Fibroblast of mammary gland (primary cell): ENCODE measurements at regions not wholly inside any gene's neighbourhood (a gene's known extent, or its start where the extent isn't known, plus 50 kb on each side); places are given as distances from the start of the nearest gene placed in this dataset.
A peak's percentile ranks its signal among the peaks of the same experiment; 100 is the strongest.
"Not testable (repeated sequence)": the region's sequence is repeated elsewhere in the genome, so short reads cannot be mapped to it uniquely, and the experiment has no call there.

Experiments used
- DNase-seq: peaks from one replicate; pipeline ENCODE4 v3.0.0-alpha.2; 2010; ENCODE audit warnings: low read depth
- H3K4me3 ChIP-seq: 2 replicates; pipeline ENCODE4 v1.5.1; 2011; ENCODE audit warnings: low read depth, mild to moderate bottlenecking, low read length, moderate library complexity; ENCODE audit not compliant: control insufficient read depth
- TF ChIP-seq, protein P1 (sequence below): conservative IDR thresholded peaks from 2 replicates; pipeline ENCODE4 v1.5.1; 2011; ENCODE audit warnings: low read depth, low read length, inconsistent platforms; ENCODE audit not compliant: control insufficient read depth, insufficient read depth

DNA sequence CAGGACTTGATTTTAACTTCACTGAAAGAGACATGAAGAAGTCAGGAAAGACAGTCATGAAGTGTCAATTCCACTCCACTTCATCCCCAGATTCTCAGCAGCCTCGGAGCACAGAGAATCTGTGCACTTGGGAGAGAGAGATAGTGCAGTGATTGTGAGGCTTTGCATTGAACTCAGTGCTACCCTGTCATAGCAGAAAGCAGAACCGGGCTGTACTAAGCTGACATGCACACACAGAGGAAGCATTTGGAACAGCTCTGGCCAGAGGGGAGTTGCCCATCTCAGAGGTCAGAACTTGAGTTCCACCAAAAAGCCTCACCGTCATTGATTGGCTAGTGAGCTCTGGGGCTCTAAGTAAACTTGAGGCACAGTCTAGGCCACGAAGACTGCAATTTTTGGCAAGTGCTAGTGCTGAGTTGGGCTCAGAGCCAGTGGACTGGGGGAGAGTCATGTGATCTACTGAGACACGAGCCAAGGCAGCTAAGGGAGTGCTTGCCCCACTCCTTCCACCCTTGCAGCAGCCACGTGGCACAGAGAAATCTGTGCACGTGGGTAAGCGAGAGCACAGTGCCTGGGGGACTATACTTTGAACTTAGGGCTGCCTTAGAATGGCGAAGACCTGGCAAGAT, 810.2 kb upstream of the ADAMTS5 start:
- TF ChIP-seq, protein P1, sequence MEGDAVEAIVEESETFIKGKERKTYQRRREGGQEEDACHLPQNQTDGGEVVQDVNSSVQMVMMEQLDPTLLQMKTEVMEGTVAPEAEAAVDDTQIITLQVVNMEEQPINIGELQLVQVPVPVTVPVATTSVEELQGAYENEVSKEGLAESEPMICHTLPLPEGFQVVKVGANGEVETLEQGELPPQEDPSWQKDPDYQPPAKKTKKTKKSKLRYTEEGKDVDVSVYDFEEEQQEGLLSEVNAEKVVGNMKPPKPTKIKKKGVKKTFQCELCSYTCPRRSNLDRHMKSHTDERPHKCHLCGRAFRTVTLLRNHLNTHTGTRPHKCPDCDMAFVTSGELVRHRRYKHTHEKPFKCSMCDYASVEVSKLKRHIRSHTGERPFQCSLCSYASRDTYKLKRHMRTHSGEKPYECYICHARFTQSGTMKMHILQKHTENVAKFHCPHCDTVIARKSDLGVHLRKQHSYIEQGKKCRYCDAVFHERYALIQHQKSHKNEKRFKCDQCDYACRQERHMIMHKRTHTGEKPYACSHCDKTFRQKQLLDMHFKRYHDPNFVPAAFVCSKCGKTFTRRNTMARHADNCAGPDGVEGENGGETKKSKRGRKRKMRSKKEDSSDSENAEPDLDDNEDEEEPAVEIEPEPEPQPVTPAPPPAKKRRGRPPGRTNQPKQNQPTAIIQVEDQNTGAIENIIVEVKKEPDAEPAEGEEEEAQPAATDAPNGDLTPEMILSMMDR: no peak
- H3K4me3 ChIP-seq: no peak overlapping the region
- peak; percentile 24 for DNase-seq

DNA sequence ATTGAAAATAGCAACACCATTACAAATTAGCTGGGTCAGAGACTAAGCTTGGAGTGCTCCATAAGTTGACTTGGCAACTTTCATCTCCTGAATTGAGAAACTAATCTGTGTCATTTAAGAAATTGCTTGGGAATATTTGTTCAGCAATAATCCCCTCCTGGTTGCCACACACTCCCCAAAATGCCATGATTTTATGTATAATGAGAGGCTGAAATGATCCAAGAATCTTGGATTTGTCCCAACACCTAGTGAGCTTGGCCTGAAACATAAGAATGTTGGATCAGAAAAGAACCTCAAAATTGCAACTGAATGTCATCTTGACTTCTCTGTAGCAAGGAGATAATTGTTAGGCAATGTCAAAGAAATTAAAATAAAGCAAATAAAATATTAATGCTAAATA, 805.9 kb upstream of the ADAMTS5 start:
- peak; percentile 30 for DNase-seq
- TF ChIP-seq, protein P1: no peak
- no peak overlapping the region for H3K4me3 ChIP-seq

DNA sequence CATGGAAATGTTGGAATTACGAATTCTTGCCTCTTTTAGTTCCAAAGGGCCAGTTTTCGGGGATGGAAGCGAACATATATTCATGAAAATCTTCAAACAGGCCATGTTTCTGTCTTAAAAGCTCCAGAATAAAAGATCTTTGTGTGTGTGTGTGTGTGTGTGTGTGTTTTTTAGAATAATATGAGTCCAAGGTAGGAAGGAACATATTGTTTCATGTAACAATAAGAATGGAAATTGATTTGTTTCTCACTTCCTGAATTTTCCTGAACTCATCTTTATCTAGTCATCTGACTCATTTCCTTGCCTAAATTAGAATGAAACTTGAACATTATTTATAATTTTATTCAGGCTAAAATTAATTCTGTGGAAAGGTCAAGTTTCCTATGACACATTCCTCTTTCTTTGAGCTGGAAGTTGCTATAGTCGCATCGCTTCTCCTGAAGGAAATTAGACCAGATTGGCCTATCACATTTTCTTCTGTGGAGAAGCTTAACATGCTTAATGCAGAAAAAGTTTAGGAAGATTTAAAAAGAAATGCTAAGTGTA, 805.1 kb upstream of the ADAMTS5 start:
- TF ChIP-seq, protein P1: no peak
- H3K4me3 ChIP-seq: no peak overlapping the region
- DNase-seq: no peak

DNA sequence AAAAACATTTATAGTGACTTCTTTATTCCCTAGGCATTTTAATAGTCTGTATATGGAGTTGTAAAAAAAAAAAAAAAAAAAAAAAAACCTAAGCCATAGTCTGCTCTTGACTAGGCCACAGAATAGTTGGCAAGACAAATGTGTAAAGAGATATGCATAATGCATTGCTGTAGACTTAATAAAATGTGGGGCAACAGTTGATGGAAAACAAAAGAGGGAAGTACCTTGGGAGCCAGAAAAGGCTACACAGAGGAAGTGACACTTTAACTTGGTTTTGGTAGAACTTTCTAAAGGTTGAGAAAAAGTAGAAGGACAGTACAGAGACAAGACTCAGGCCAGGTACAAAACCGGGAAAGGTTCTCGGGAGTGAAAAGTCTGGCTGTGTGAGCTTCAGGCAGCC, 802.9 kb upstream of the ADAMTS5 start:
- TF ChIP-seq, protein P1: no peak

DNA sequence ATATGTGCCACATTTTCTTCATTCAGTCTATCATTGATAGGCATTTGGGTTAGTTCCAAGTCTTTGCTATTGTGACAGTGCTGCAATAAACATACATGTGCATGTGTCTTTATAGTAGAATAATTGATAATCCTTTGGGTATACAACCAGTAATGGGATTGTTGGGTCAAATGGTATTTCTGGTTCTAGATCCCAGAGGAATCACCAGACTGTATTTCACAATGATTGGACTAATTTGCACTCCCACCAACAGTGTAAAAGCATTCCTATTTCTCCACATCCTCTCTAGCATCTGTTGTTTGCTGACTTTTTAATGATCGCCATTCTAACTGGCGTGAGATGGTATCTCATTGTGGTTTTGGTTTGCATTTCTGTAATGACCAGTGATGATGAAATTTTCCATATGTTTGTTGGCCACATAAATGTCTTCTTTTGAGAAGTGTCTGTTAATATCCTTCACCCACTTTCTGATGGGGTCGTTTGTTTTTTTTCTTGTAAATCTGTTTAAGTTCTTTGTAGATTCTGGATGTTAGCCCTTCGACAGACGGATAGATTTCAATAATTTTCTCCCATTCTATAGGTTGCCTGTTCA, 801.3 kb upstream of the ADAMTS5 start:
- H3K4me3 ChIP-seq: not testable (repeated sequence)
- DNase-seq: peak; percentile 15

More for the DNA sequence above, 802.9 kb upstream of the ADAMTS5 start:
- no peak for DNase-seq
- no peak overlapping the region for H3K4me3 ChIP-seq

DNA sequence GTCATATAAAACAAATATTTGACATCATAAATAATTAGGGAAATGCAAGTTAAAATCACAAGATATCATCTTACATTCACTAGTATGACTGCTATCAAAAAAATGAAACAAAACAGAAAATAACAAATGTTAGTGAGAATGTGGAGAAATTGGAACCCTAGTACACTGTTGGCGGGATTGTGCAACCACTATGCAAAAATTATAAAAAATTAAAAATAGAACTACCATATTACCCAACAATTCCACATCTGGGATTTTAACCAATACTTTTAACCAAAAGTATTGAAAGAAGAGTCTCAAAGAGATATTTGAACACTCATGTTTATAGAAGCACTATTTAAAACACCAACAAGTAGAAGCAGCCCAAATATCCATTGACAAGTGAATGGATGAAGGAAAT, 797.2 kb upstream of the ADAMTS5 start:
- TF ChIP-seq, protein P1: no peak
- DNase-seq: no peak

DNA sequence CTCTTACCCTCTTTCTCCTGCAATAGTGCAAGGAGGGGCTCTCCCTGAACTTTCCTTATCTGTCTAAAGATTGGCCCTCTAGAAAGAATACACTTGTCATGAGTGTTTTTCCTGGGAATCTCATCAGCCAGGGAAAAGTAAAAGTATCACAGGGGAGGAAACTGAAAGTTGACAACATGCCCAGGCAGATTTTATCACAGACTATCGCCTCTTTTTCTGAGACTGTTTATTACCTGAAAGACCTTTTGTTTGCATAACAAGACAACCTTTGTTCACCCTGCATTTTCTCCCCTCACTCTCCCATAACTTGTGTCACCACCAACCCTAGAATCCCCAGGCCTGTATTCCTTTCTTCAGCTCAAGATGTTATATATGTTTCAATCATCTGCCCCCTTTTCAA, 794.7 kb upstream of the ADAMTS5 start:
- DNase-seq: no peak
- TF ChIP-seq, protein P1: no peak
- no peak overlapping the region for H3K4me3 ChIP-seq

More for the DNA sequence above, 797.2 kb upstream of the ADAMTS5 start:
- H3K4me3 ChIP-seq: no peak overlapping the region
